GM03348 (cell line): ENCODE measurements at regions not wholly inside any gene's neighbourhood (a gene's known extent, or its start where the extent isn't known, plus 50 kb on each side); places are given as distances from the start of the nearest gene placed in this dataset.

Source experiments
- DNase-seq: peaks from one replicate; pipeline ENCODE4 v3.0.0; 2012; ENCODE audit warnings: low spot score

- no peak for DNase-seq
Measured at GRCh38 chr18:45266023-45266422, 349.3 kb upstream of the SLC14A2 start.

GRCh38 chr18:45267622-45268021 is 347.7 kb upstream of the SLC14A2 start:
- DNase-seq, result no peak

- no peak for DNase-seq
Measured at GRCh38 chr18:45268583-45268982, 346.7 kb upstream of the SLC14A2 start.

- peak; percentile 16 for DNase-seq
Measured at GRCh38 chr18:45270289-45270771, 344.9 kb upstream of the SLC14A2 start.

GRCh38 chr18:45274026-45274425 is 341.2 kb upstream of the SLC14A2 start:
- no peak for DNase-seq

GRCh38 chr18:45275367-45276113 is 339.7 kb upstream of the SLC14A2 start:
- DNase-seq, result no peak

GRCh38 chr18:45276878-45277277 is 338.4 kb upstream of the SLC14A2 start:
- DNase-seq, result no peak

- DNase-seq, result no peak
Measured at GRCh38 chr18:45277908-45278307, 337.4 kb upstream of the SLC14A2 start.

GRCh38 chr18:45280481-45281276 is 334.6 kb upstream of the SLC14A2 start:
- DNase-seq, result no peak

GRCh38 chr18:45282101-45282812 is 333.0 kb upstream of the SLC14A2 start:
- peak; percentile 18 for DNase-seq

GRCh38 chr18:45284174-45284573 is 331.1 kb upstream of the SLC14A2 start:
- no peak for DNase-seq

- no peak for DNase-seq
Measured at GRCh38 chr18:45284851-45285250, 330.4 kb upstream of the SLC14A2 start.

- no peak for DNase-seq
Measured at GRCh38 chr18:45285251-45285650, 330.0 kb upstream of the SLC14A2 start.

- DNase-seq, result no peak
Measured at GRCh38 chr18:45286431-45286830, 328.8 kb upstream of the SLC14A2 start.

GRCh38 chr18:45287531-45287930 is 327.7 kb upstream of the SLC14A2 start:
- no peak for DNase-seq

- no peak for DNase-seq
Measured at GRCh38 chr18:45290364-45290763, 324.9 kb upstream of the SLC14A2 start.

GRCh38 chr18:45291621-45292615 is 323.4 kb upstream of the SLC14A2 start:
- no peak for DNase-seq

- DNase-seq, result no peak
Measured at GRCh38 chr18:45295388-45295787, 319.9 kb upstream of the SLC14A2 start.

- DNase-seq, result no peak
Measured at GRCh38 chr18:45298986-45299385, 316.3 kb upstream of the SLC14A2 start.

- DNase-seq, result no peak
Measured at GRCh38 chr18:45303026-45303425, 312.2 kb upstream of the SLC14A2 start.

- DNase-seq, result no peak
Measured at GRCh38 chr18:45304558-45304957, 310.7 kb upstream of the SLC14A2 start.
